Kidney (tissue), 13 donors: ENCODE measurements at regions not wholly inside any gene's neighbourhood (a gene's known extent, or its start where the extent isn't known, plus 50 kb on each side); places are given as distances from the start of the nearest gene placed in this dataset.

ENCODE experiments used
- DNase-seq, 5 donors: peaks; one replicate each; pipeline ENCODE4 v3.0.0-alpha.2; 2013 to 2020
- FAIRE-seq: peaks from 2 replicates; lab custom pipeline; 2012; peaks lifted over from hg19 to GRCh38; lab: Jason Lieb, UNC
- H3K27ac ChIP-seq, 2 donors: one replicate each; pipeline ENCODE4 v1.7.0; 2013; ENCODE audit warnings: low read depth in 2 of 2, low read length in 2 of 2, inconsistent platforms in 1 of 2
- H3K27me3 ChIP-seq: one replicate; pipeline ENCODE4 v1.7.1; 2013; ENCODE audit warnings: low read length, inconsistent platforms; ENCODE audit not compliant: control insufficient read depth, insufficient read depth
- H3K36me3 ChIP-seq, 3 donors: one replicate each; pipeline versions ENCODE4 v1.7.0 to v1.7.1; 2013; ENCODE audit warnings: low read length in 3 of 3, control low read depth in 1 of 3, inconsistent platforms in 1 of 3; ENCODE audit not compliant: insufficient read depth in 3 of 3, control insufficient read depth in 2 of 3
- H3K4me1 ChIP-seq, 3 donors: one replicate each; pipeline versions ENCODE4 v1.7.0 to v1.7.1; 2013; ENCODE audit warnings: low read length in 3 of 3, inconsistent platforms in 1 of 3, low read depth in 1 of 3; ENCODE audit not compliant: control insufficient read depth in 2 of 3, insufficient read depth in 2 of 3
- H3K4me3 ChIP-seq, 3 donors: one replicate each; pipeline versions ENCODE4 v1.7.0 to v1.8.1; 2013; ENCODE audit warnings: low read length in 3 of 3, control low read depth in 1 of 3, inconsistent platforms in 1 of 3
- H3K9ac ChIP-seq, 3 donors: one replicate each; pipeline versions ENCODE4 v1.7.0 to v1.7.1; 2013; ENCODE audit warnings: low read length in 3 of 3, control low read depth in 1 of 3, inconsistent platforms in 1 of 3
- H3K9me3 ChIP-seq, 3 donors: one replicate each; pipeline versions ENCODE4 v1.7.0 to v1.7.1; 2013; ENCODE audit warnings: low read length in 3 of 3, control low read depth in 1 of 3, inconsistent platforms in 1 of 3; ENCODE audit not compliant: control insufficient read depth in 2 of 3, insufficient read depth in 1 of 3
- intact Hi-C: fragments of 100-400 bp; cut with DNase I; formaldehyde crosslinking; loops from one replicate; pipeline ENCODE4 v1.11.1; 2022
- TF ChIP-seq, protein P1 (sequence below): IDR thresholded peaks from 3 replicates; pipeline ENCODE4 v1.5.1; 2012; ENCODE audit warnings: mild to moderate bottlenecking, moderate library complexity, borderline replicate concordance; ENCODE audit not compliant: insufficient read depth; ENCODE audit errors: extremely low read depth
- donor health status: control.
- donor health status: control.
- donor health status: control.
- donor health status: control.
- donor health status: control.
- donor health status: DM: yes; HTN: yes; CAD: no.
- donor health status: Normal renal cell carcinoma (clear cell type).

GRCh38 chr2:234206738-234207137 is 156.2 kb downstream of the SPP2 start:
- no peaks in the 10 kb centered on the region for H3K4me1 ChIP-seq
- no peaks in the 10 kb centered on the region for H3K27me3 ChIP-seq
- peaks cover 0 to 8% (median 0%) of the 10 kb centered on the region in 3 donors for H3K9me3 ChIP-seq
- TF ChIP-seq, protein P1, sequence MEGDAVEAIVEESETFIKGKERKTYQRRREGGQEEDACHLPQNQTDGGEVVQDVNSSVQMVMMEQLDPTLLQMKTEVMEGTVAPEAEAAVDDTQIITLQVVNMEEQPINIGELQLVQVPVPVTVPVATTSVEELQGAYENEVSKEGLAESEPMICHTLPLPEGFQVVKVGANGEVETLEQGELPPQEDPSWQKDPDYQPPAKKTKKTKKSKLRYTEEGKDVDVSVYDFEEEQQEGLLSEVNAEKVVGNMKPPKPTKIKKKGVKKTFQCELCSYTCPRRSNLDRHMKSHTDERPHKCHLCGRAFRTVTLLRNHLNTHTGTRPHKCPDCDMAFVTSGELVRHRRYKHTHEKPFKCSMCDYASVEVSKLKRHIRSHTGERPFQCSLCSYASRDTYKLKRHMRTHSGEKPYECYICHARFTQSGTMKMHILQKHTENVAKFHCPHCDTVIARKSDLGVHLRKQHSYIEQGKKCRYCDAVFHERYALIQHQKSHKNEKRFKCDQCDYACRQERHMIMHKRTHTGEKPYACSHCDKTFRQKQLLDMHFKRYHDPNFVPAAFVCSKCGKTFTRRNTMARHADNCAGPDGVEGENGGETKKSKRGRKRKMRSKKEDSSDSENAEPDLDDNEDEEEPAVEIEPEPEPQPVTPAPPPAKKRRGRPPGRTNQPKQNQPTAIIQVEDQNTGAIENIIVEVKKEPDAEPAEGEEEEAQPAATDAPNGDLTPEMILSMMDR = no peak
- H3K36me3 ChIP-seq = no peaks in the 10 kb centered on the region
- intact Hi-C loops = no loop called here
- H3K4me3 ChIP-seq = no peak overlapping the region
- no peak for DNase-seq
- FAIRE-seq = no peak
- no peak overlapping the region for H3K9ac ChIP-seq
- H3K27ac ChIP-seq = no peak overlapping the region

DNA sequence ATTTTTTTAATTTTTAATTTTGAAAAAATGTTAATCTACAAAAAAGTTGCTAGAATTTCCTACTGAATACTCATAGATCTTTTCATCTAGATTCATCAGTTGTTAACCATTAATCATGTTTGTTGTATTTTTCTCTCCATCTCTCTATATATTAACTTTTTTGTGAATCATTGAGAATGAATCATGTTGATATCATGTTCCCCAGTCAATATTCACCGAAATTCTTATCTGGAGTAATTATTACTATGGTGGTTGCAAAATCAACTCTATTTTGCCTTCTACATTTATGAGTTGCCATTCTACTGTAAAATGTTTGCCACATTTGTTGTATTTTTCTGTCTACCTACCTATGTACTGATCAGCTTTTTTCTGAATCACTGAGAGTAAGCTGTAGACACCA is 154.0 kb downstream of the SPP2 start:
- Histone ChIP-seq H3K27me3 (no peaks in the 10 kb centered on the region), H3K9ac (no peak overlapping the region), H3K9me3 (peaks cover 0 to 8% (median 0%) of the 10 kb centered on the region in 3 donors), H3K4me3 (no peak overlapping the region), H3K27ac (no peak overlapping the region), H3K4me1 (no peaks in the 10 kb centered on the region), H3K36me3 (no peaks in the 10 kb centered on the region)
- FAIRE-seq = peak; percentile 80
- TF ChIP-seq, protein P1 = no peak
- intact Hi-C loops = no loop called here
- no peak for DNase-seq

- H3K9ac ChIP-seq = no peak overlapping the region
- DNase-seq (no peak), FAIRE-seq (no peak)
- intact Hi-C loops = no loop called here
- H3K4me1 ChIP-seq = no peaks in the 10 kb centered on the region
- TF ChIP-seq, protein P1 = no peak
- H3K27ac ChIP-seq = no peak overlapping the region
- H3K36me3 ChIP-seq = no peaks in the 10 kb centered on the region
- H3K27me3 ChIP-seq = no peaks in the 10 kb centered on the region
- no peak overlapping the region for H3K4me3 ChIP-seq
- peaks cover 0 to 8% (median 0%) of the 10 kb centered on the region in 3 donors for H3K9me3 ChIP-seq
These were observed 152.9 kb downstream of the SPP2 start for GRCh38 chr2:234203135-234203984.
